ENCODE measurements at regions not wholly inside any gene's neighbourhood (a gene's known extent, or its start where the extent isn't known, plus 50 kb on each side); places are given as distances from the start of the nearest gene placed in this dataset.

DNA sequence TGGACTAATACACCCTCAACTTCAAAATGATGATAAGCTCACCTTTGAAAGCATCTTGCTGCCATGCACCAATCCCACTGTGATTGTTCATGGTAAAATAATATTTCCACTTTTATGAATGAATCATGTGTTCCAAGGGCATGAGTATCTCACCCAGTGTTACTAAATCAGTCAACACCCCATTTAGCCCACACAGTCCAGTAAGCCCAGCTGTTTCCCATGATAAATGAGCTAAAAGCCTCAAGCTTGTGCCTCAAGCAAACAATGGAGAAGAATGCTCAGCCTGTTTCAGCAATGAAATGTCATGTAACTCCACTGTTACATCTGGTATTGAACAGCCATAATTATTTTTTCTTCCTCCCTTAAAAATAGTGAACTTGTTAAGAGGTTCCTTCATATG lies 442.5 kb downstream of the XPNPEP1 start:
- TF ChIP-seq GLI4 (tag by site-specific recombination; IDR thresholded peaks at IDR 0.05) (no peak), ZNF311 (tag by site-specific recombination; IDR thresholded peaks at IDR 0.05; ENCODE audit: borderline replicate concordance) (no peak), ZFHX2 (tag by site-specific recombination; conservative IDR thresholded peaks at IDR 0.05) (no peak), ZNF561 (tag by site-specific recombination; IDR thresholded peaks at IDR 0.05; ENCODE audit: borderline replicate concordance) (no peak), ZNF548 (tag by site-specific recombination; IDR thresholded peaks at IDR 0.05) (no peak), SP7 (tag by site-specific recombination; IDR thresholded peaks at IDR 0.05) (no peak), IKZF3 (tag by site-specific recombination; IDR thresholded peaks at IDR 0.05) (no peak), ZSCAN23 (tag by site-specific recombination; IDR thresholded peaks at IDR 0.05) (no peak), ZNF660 (tag by site-specific recombination; IDR thresholded peaks at IDR 0.05) (no peak), ZNF785 (tag by site-specific recombination; IDR thresholded peaks at IDR 0.05) (no peak)
- TF ChIP-seq, protein P1, sequence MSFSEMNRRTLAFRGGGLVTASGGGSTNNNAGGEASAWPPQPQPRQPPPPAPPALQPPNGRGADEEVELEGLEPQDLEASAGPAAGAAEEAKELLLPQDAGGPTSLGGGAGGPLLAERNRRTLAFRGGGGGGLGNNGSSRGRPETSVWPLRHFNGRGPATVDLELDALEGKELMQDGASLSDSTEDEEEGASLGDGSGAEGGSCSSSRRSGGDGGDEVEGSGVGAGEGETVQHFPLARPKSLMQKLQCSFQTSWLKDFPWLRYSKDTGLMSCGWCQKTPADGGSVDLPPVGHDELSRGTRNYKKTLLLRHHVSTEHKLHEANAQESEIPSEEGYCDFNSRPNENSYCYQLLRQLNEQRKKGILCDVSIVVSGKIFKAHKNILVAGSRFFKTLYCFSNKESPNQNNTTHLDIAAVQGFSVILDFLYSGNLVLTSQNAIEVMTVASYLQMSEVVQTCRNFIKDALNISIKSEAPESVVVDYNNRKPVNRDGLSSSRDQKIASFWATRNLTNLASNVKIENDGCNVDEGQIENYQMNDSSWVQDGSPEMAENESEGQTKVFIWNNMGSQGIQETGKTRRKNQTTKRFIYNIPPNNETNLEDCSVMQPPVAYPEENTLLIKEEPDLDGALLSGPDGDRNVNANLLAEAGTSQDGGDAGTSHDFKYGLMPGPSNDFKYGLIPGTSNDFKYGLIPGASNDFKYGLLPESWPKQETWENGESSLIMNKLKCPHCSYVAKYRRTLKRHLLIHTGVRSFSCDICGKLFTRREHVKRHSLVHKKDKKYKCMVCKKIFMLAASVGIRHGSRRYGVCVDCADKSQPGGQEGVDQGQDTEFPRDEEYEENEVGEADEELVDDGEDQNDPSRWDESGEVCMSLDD (tag by site-specific recombination; IDR thresholded peaks at IDR 0.05): no peak
- TF ChIP-seq, protein P2, sequence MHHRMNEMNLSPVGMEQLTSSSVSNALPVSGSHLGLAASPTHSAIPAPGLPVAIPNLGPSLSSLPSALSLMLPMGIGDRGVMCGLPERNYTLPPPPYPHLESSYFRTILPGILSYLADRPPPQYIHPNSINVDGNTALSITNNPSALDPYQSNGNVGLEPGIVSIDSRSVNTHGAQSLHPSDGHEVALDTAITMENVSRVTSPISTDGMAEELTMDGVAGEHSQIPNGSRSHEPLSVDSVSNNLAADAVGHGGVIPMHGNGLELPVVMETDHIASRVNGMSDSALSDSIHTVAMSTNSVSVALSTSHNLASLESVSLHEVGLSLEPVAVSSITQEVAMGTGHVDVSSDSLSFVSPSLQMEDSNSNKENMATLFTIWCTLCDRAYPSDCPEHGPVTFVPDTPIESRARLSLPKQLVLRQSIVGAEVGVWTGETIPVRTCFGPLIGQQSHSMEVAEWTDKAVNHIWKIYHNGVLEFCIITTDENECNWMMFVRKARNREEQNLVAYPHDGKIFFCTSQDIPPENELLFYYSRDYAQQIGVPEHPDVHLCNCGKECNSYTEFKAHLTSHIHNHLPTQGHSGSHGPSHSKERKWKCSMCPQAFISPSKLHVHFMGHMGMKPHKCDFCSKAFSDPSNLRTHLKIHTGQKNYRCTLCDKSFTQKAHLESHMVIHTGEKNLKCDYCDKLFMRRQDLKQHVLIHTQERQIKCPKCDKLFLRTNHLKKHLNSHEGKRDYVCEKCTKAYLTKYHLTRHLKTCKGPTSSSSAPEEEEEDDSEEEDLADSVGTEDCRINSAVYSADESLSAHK (tag by site-specific recombination; IDR thresholded peaks at IDR 0.05): no peak
- TF ChIP-seq, protein P3, sequence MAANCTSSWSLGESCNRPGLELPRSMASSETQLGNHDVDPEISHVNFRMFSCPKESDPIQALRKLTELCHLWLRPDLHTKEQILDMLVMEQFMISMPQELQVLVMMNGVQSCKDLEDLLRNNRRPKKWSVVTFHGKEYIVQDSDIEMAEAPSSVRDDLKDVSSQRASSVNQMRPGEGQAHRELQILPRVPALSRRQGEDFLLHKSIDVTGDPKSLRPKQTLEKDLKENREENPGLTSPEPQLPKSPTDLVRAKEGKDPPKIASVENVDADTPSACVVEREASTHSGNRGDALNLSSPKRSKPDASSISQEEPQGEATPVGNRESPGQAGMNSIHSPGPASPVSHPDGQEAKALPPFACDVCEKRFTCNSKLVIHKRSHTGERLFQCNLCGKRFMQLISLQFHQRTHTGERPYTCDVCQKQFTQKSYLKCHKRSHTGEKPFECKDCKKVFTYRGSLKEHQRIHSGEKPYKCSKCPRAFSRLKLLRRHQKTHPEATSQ (tag by site-specific recombination; IDR thresholded peaks at IDR 0.05): no peak
- TF ChIP-seq, protein P4, sequence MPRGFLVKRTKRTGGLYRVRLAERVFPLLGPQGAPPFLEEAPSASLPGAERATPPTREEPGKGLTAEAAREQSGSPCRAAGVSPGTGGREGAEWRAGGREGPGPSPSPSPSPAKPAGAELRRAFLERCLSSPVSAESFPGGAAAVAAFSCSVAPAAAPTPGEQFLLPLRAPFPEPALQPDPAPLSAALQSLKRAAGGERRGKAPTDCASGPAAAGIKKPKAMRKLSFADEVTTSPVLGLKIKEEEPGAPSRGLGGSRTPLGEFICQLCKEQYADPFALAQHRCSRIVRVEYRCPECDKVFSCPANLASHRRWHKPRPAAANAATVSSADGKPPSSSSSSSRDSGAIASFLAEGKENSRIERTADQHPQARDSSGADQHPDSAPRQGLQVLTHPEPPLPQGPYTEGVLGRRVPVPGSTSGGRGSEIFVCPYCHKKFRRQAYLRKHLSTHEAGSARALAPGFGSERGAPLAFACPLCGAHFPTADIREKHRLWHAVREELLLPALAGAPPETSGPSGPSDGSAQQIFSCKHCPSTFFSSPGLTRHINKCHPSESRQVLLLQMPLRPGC (tag by site-specific recombination; IDR thresholded peaks at IDR 0.05): no peak
- TF ChIP-seq, protein P5, sequence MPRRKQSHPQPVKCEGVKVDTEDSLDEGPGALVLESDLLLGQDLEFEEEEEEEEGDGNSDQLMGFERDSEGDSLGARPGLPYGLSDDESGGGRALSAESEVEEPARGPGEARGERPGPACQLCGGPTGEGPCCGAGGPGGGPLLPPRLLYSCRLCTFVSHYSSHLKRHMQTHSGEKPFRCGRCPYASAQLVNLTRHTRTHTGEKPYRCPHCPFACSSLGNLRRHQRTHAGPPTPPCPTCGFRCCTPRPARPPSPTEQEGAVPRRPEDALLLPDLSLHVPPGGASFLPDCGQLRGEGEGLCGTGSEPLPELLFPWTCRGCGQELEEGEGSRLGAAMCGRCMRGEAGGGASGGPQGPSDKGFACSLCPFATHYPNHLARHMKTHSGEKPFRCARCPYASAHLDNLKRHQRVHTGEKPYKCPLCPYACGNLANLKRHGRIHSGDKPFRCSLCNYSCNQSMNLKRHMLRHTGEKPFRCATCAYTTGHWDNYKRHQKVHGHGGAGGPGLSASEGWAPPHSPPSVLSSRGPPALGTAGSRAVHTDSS (tag by site-specific recombination; IDR thresholded peaks at IDR 0.05): no peak
- TF ChIP-seq, protein P6, sequence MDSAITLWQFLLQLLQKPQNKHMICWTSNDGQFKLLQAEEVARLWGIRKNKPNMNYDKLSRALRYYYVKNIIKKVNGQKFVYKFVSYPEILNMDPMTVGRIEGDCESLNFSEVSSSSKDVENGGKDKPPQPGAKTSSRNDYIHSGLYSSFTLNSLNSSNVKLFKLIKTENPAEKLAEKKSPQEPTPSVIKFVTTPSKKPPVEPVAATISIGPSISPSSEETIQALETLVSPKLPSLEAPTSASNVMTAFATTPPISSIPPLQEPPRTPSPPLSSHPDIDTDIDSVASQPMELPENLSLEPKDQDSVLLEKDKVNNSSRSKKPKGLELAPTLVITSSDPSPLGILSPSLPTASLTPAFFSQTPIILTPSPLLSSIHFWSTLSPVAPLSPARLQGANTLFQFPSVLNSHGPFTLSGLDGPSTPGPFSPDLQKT (IDR thresholded peaks at IDR 0.05; ENCODE audit: borderline replicate concordance, low read depth, low read length): no peak
- TF ChIP-seq, protein P7, sequence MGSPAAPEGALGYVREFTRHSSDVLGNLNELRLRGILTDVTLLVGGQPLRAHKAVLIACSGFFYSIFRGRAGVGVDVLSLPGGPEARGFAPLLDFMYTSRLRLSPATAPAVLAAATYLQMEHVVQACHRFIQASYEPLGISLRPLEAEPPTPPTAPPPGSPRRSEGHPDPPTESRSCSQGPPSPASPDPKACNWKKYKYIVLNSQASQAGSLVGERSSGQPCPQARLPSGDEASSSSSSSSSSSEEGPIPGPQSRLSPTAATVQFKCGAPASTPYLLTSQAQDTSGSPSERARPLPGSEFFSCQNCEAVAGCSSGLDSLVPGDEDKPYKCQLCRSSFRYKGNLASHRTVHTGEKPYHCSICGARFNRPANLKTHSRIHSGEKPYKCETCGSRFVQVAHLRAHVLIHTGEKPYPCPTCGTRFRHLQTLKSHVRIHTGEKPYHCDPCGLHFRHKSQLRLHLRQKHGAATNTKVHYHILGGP (tag by site-specific recombination; IDR thresholded peaks at IDR 0.05): no peak
- TF ChIP-seq, protein P8, sequence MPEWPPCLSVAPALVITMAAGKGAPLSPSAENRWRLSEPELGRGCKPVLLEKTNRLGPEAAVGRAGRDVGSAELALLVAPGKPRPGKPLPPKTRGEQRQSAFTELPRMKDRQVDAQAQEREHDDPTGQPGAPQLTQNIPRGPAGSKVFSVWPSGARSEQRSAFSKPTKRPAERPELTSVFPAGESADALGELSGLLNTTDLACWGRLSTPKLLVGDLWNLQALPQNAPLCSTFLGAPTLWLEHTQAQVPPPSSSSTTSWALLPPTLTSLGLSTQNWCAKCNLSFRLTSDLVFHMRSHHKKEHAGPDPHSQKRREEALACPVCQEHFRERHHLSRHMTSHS (tag by site-specific recombination; IDR thresholded peaks at IDR 0.05): no peak
- no peak overlapping the region for H3K4me3 ChIP-seq (ENCODE audit: low read depth, low read length)
- H3K27ac ChIP-seq (ENCODE audit: extremely low read depth, low read depth, low read length): no peak overlapping the region
- CTCF ChIA-PET: no interaction called here
- H3K9me3 ChIP-seq (ENCODE audit: control insufficient read depth, insufficient read depth, low read depth, low read length): no peaks in the 10 kb centered on the region
- no peaks in the 10 kb centered on the region for H3K36me3 ChIP-seq (ENCODE audit: control insufficient read depth in 2 of 2, insufficient read depth in 1 of 2, low read length in 2 of 2)
- POLR2A ChIA-PET: no interaction called here
- H3K4me1 ChIP-seq (ENCODE audit: control insufficient read depth, insufficient read depth, low read length): no peaks in the 10 kb centered on the region
